ENCODE measurements at regions not wholly inside any gene's neighbourhood (a gene's known extent, or its start where the extent isn't known, plus 50 kb on each side); places are given as distances from the start of the nearest gene placed in this dataset.

GRCh38 chrX:40805404-40805803 lies 70.1 kb upstream of the MED14 start:
- TF ChIP-seq CTCF (IDR thresholded peaks at IDR 0.05) (no peak), MAX (CRISPR knock-in tag; IDR thresholded peaks at IDR 0.05) (no peak), KAT7 (CRISPR knock-in tag; IDR thresholded peaks at IDR 0.05; ENCODE audit: borderline replicate concordance) (no peak), AFF4 (CRISPR knock-in tag; IDR thresholded peaks at IDR 0.05; ENCODE audit: borderline replicate concordance) (no peak), FOXK1 (CRISPR knock-in tag; IDR thresholded peaks at IDR 0.05) (no peak), TEAD4 (CRISPR knock-in tag; IDR thresholded peaks at IDR 0.05) (no peak), NR1H2 (CRISPR knock-in tag; IDR thresholded peaks at IDR 0.05) (no peak), NR2C2 (CRISPR knock-in tag; IDR thresholded peaks at IDR 0.05) (no peak)
